ENCODE measurements at regions not wholly inside any gene's neighbourhood (a gene's known extent, or its start where the extent isn't known, plus 50 kb on each side); places are given as distances from the start of the nearest gene placed in this dataset.

- WGBS, 2 donors, result 80 to 82% methylated on average over 3 of the region's 3 CpGs
- Histone ChIP-seq H3K36me3 (ENCODE audit: control insufficient read depth in 2 of 2, insufficient read depth in 2 of 2, low read length in 1 of 2) (no peaks in the 10 kb centered on the region), H3K9me3 (ENCODE audit: control insufficient read depth in 2 of 2, insufficient read depth in 1 of 2, low read depth in 1 of 2, low read length in 1 of 2) (peaks cover 0 to 2% of the 10 kb centered on the region in 2 donors), H3K27ac (ENCODE audit: low read depth in 2 of 2, low read length in 1 of 2) (no peak overlapping the region), H3K4me1 (ENCODE audit: control insufficient read depth in 2 of 2, insufficient read depth in 2 of 2, low read length in 1 of 2) (no peaks in the 10 kb centered on the region), H3K27me3 (ENCODE audit: control insufficient read depth in 1 of 2, insufficient read depth in 2 of 2, low read length in 2 of 2) (no peaks in the 10 kb centered on the region), H3K4me3 (ENCODE audit: low read depth in 1 of 2, low read length in 2 of 2) (no peak overlapping the region)
Observed at GRCh38 chr1:227434808-227435444, 116.6 kb upstream of the CDC42BPA start.

GRCh38 chr1:227433663-227434341 lies 115.5 kb upstream of the CDC42BPA start:
- Histone ChIP-seq H3K4me3 (ENCODE audit: low read depth in 1 of 2, low read length in 2 of 2) (no peak overlapping the region), H3K4me1 (ENCODE audit: control insufficient read depth in 2 of 2, insufficient read depth in 2 of 2, low read length in 1 of 2) (peaks cover 0 to 4% of the 10 kb centered on the region in 2 donors), H3K9me3 (ENCODE audit: control insufficient read depth in 2 of 2, insufficient read depth in 1 of 2, low read depth in 1 of 2, low read length in 1 of 2) (peaks cover 0 to 2% of the 10 kb centered on the region in 2 donors), H3K27me3 (ENCODE audit: control insufficient read depth in 1 of 2, insufficient read depth in 2 of 2, low read length in 2 of 2) (no peaks in the 10 kb centered on the region), H3K27ac (ENCODE audit: low read depth in 2 of 2, low read length in 1 of 2) (no peak overlapping the region), H3K36me3 (ENCODE audit: control insufficient read depth in 2 of 2, insufficient read depth in 2 of 2, low read length in 1 of 2) (no peaks in the 10 kb centered on the region)
- 87 to 91% methylated on average over 8 of the region's 8 CpGs for WGBS, 2 donors

GRCh38 chr1:227432981-227433380 lies 114.7 kb upstream of the CDC42BPA start:
- H3K9me3 ChIP-seq (ENCODE audit: control insufficient read depth in 2 of 2, insufficient read depth in 1 of 2, low read depth in 1 of 2, low read length in 1 of 2), result peaks cover 0 to 2% of the 10 kb centered on the region in 2 donors
- H3K4me3 ChIP-seq (ENCODE audit: low read depth in 1 of 2, low read length in 2 of 2), result no peak overlapping the region
- peaks cover 0 to 4% of the 10 kb centered on the region in 2 donors for H3K4me1 ChIP-seq (ENCODE audit: control insufficient read depth in 2 of 2, insufficient read depth in 2 of 2, low read length in 1 of 2)
- 88 to 95% methylated on average over 3 of the region's 3 CpGs for WGBS, 2 donors
- H3K27ac ChIP-seq (ENCODE audit: low read depth in 2 of 2, low read length in 1 of 2), result no peak overlapping the region
- no peaks in the 10 kb centered on the region for H3K36me3 ChIP-seq (ENCODE audit: control insufficient read depth in 2 of 2, insufficient read depth in 2 of 2, low read length in 1 of 2)
- no peaks in the 10 kb centered on the region for H3K27me3 ChIP-seq (ENCODE audit: control insufficient read depth in 1 of 2, insufficient read depth in 2 of 2, low read length in 2 of 2)

GRCh38 chr1:227432181-227432535 lies 113.9 kb upstream of the CDC42BPA start:
- H3K4me3 ChIP-seq (ENCODE audit: low read depth in 1 of 2, low read length in 2 of 2), result no peak overlapping the region
- H3K36me3 ChIP-seq (ENCODE audit: control insufficient read depth in 2 of 2, insufficient read depth in 2 of 2, low read length in 1 of 2), result no peaks in the 10 kb centered on the region
- 90 to 92% methylated on average over 1 of the region's 1 CpG for WGBS, 2 donors
- H3K27me3 ChIP-seq (ENCODE audit: control insufficient read depth in 1 of 2, insufficient read depth in 2 of 2, low read length in 2 of 2), result no peaks in the 10 kb centered on the region
- peaks cover 0 to 2% of the 10 kb centered on the region in 2 donors for H3K9me3 ChIP-seq (ENCODE audit: control insufficient read depth in 2 of 2, insufficient read depth in 1 of 2, low read depth in 1 of 2, low read length in 1 of 2)
- H3K27ac ChIP-seq (ENCODE audit: low read depth in 2 of 2, low read length in 1 of 2), result no peak overlapping the region
- H3K4me1 ChIP-seq (ENCODE audit: control insufficient read depth in 2 of 2, insufficient read depth in 2 of 2, low read length in 1 of 2), result peaks cover 0 to 4% of the 10 kb centered on the region in 2 donors

- no peak overlapping the region for H3K4me3 ChIP-seq (ENCODE audit: low read depth in 1 of 2, low read length in 2 of 2)
- H3K27ac ChIP-seq (ENCODE audit: low read depth in 2 of 2, low read length in 1 of 2), result peak overlapping the region in 1 of 2 donors; percentile 17
- 58 to 67% methylated on average over 13 of the region's 13 CpGs for WGBS, 2 donors
Observed at GRCh38 chr1:227429447-227430359, 111.4 kb upstream of the CDC42BPA start.

GRCh38 chr1:227428803-227429202 lies 110.5 kb upstream of the CDC42BPA start:
- Histone ChIP-seq H3K4me1 (ENCODE audit: control insufficient read depth in 2 of 2, insufficient read depth in 2 of 2, low read length in 1 of 2) (peaks cover 0 to 4% of the 10 kb centered on the region in 2 donors), H3K27ac (ENCODE audit: low read depth in 2 of 2, low read length in 1 of 2) (peak overlapping the region in 1 of 2 donors; percentile 17), H3K4me3 (ENCODE audit: low read depth in 1 of 2, low read length in 2 of 2) (no peak overlapping the region), H3K27me3 (ENCODE audit: control insufficient read depth in 1 of 2, insufficient read depth in 2 of 2, low read length in 2 of 2) (no peaks in the 10 kb centered on the region), H3K9me3 (ENCODE audit: control insufficient read depth in 2 of 2, insufficient read depth in 1 of 2, low read depth in 1 of 2, low read length in 1 of 2) (no peaks in the 10 kb centered on the region), H3K36me3 (ENCODE audit: control insufficient read depth in 2 of 2, insufficient read depth in 2 of 2, low read length in 1 of 2) (no peaks in the 10 kb centered on the region)
- WGBS, 2 donors, result 49 to 56% methylated on average over 4 of the region's 4 CpGs

More at GRCh38 chr1:227429447-227430359, 111.4 kb upstream of the CDC42BPA start:
- no peaks in the 10 kb centered on the region for H3K36me3 ChIP-seq (ENCODE audit: control insufficient read depth in 2 of 2, insufficient read depth in 2 of 2, low read length in 1 of 2)
- peaks cover 0 to 4% of the 10 kb centered on the region in 2 donors for H3K4me1 ChIP-seq (ENCODE audit: control insufficient read depth in 2 of 2, insufficient read depth in 2 of 2, low read length in 1 of 2)
- no peaks in the 10 kb centered on the region for H3K9me3 ChIP-seq (ENCODE audit: control insufficient read depth in 2 of 2, insufficient read depth in 1 of 2, low read depth in 1 of 2, low read length in 1 of 2)
- no peaks in the 10 kb centered on the region for H3K27me3 ChIP-seq (ENCODE audit: control insufficient read depth in 1 of 2, insufficient read depth in 2 of 2, low read length in 2 of 2)

DNA sequence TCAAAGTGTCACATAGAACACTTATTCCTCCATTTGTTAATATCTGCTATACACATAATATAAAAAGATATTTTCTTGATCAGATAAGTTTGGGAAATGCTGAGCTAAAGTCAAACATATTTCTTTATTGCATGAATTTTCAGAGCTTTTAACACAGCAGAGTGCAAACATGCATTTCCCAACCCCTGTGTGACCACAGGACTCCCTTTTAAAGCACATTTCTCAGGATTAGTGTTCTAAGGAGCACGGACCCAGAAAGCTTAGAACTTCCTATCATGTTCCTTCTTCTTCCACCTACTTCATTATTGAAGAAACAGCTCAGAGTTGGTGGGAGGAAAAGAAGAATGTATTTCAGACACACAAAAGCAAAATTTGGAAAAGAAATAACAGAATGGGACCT lies 109.1 kb upstream of the CDC42BPA start:
- H3K9me3 ChIP-seq (ENCODE audit: control insufficient read depth in 2 of 2, insufficient read depth in 1 of 2, low read depth in 1 of 2, low read length in 1 of 2), result no peaks in the 10 kb centered on the region
- no peak overlapping the region for H3K4me3 ChIP-seq (ENCODE audit: low read depth in 1 of 2, low read length in 2 of 2)
- 69 to 76% methylated on average over 1 of the region's 1 CpG for WGBS, 2 donors
- no peaks in the 10 kb centered on the region for H3K27me3 ChIP-seq (ENCODE audit: control insufficient read depth in 1 of 2, insufficient read depth in 2 of 2, low read length in 2 of 2)
- no peaks in the 10 kb centered on the region for H3K36me3 ChIP-seq (ENCODE audit: control insufficient read depth in 2 of 2, insufficient read depth in 2 of 2, low read length in 1 of 2)
- H3K4me1 ChIP-seq (ENCODE audit: control insufficient read depth in 2 of 2, insufficient read depth in 2 of 2, low read length in 1 of 2), result peaks cover 0 to 4% of the 10 kb centered on the region in 2 donors
- H3K27ac ChIP-seq (ENCODE audit: low read depth in 2 of 2, low read length in 1 of 2), result no peak overlapping the region

GRCh38 chr1:227424953-227425352 lies 106.7 kb upstream of the CDC42BPA start:
- H3K4me1 ChIP-seq (ENCODE audit: control insufficient read depth in 2 of 2, insufficient read depth in 2 of 2, low read length in 1 of 2), result peaks cover 0 to 4% of the 10 kb centered on the region in 2 donors
- H3K9me3 ChIP-seq (ENCODE audit: control insufficient read depth in 2 of 2, insufficient read depth in 1 of 2, low read depth in 1 of 2, low read length in 1 of 2), result no peaks in the 10 kb centered on the region
- no peak overlapping the region for H3K4me3 ChIP-seq (ENCODE audit: low read depth in 1 of 2, low read length in 2 of 2)
- no peak overlapping the region for H3K27ac ChIP-seq (ENCODE audit: low read depth in 2 of 2, low read length in 1 of 2)
- 88 to 91% methylated on average over 7 of the region's 7 CpGs for WGBS, 2 donors
- H3K36me3 ChIP-seq (ENCODE audit: control insufficient read depth in 2 of 2, insufficient read depth in 2 of 2, low read length in 1 of 2), result no peaks in the 10 kb centered on the region
- no peaks in the 10 kb centered on the region for H3K27me3 ChIP-seq (ENCODE audit: control insufficient read depth in 1 of 2, insufficient read depth in 2 of 2, low read length in 2 of 2)

- H3K9me3 ChIP-seq (ENCODE audit: control insufficient read depth in 2 of 2, insufficient read depth in 1 of 2, low read depth in 1 of 2, low read length in 1 of 2), result no peaks in the 10 kb centered on the region
- no peaks in the 10 kb centered on the region for H3K36me3 ChIP-seq (ENCODE audit: control insufficient read depth in 2 of 2, insufficient read depth in 2 of 2, low read length in 1 of 2)
- no peaks in the 10 kb centered on the region for H3K27me3 ChIP-seq (ENCODE audit: control insufficient read depth in 1 of 2, insufficient read depth in 2 of 2, low read length in 2 of 2)
- WGBS, 2 donors, result 62 to 67% methylated on average over 7 of the region's 7 CpGs
- no peaks in the 10 kb centered on the region for H3K4me1 ChIP-seq (ENCODE audit: control insufficient read depth in 2 of 2, insufficient read depth in 2 of 2, low read length in 1 of 2)
- H3K27ac ChIP-seq (ENCODE audit: low read depth in 2 of 2, low read length in 1 of 2), result no peak overlapping the region
- no peak overlapping the region for H3K4me3 ChIP-seq (ENCODE audit: low read depth in 1 of 2, low read length in 2 of 2)
Observed at GRCh38 chr1:227424159-227424680, 105.9 kb upstream of the CDC42BPA start.
